ENCODE measurements at regions not wholly inside any gene's neighbourhood (a gene's known extent, or its start where the extent isn't known, plus 50 kb on each side); places are given as distances from the start of the nearest gene placed in this dataset.

DNA sequence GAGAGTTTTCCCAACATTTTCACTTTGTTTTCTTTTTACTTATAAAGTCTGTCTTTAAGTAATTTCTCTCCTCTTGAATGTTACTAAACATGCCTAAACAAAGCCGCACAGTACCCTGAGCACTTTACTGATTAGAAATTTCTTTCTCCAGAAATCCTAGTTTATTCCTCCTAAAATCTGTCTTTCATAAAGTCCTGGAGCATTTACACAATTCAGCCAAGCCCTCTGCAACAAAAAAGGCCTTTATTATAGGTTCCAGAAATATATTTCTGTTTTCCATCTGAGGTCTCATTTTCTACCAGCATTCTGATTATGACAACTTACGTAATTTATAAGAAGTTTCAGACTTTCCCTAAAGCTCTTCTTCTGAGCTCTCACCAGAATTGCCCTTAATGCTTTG is 549.5 kb upstream of the OLFM3 start:
- TF ChIP-seq, protein P1, sequence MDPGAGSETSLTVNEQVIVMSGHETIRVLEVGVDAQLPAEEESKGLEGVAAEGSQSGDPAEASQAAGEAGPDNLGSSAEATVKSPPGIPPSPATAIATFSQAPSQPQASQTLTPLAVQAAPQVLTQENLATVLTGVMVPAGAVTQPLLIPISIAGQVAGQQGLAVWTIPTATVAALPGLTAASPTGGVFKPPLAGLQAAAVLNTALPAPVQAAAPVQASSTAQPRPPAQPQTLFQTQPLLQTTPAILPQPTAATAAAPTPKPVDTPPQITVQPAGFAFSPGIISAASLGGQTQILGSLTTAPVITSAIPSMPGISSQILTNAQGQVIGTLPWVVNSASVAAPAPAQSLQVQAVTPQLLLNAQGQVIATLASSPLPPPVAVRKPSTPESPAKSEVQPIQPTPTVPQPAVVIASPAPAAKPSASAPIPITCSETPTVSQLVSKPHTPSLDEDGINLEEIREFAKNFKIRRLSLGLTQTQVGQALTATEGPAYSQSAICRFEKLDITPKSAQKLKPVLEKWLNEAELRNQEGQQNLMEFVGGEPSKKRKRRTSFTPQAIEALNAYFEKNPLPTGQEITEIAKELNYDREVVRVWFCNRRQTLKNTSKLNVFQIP (CRISPR knock-in tag; IDR thresholded peaks at IDR 0.05; ENCODE audit: borderline replicate concordance, low read depth), result no peak
- no peak for TF ChIP-seq SNAI2 (CRISPR knock-in tag; IDR thresholded peaks at IDR 0.05)
- no peak for TF ChIP-seq ZNF8 (CRISPR knock-in tag; IDR thresholded peaks at IDR 0.05)
- TF ChIP-seq BACH2 (CRISPR knock-in tag; IDR thresholded peaks at IDR 0.05; ENCODE audit: borderline replicate concordance), result no peak
- TF ChIP-seq, protein P2, sequence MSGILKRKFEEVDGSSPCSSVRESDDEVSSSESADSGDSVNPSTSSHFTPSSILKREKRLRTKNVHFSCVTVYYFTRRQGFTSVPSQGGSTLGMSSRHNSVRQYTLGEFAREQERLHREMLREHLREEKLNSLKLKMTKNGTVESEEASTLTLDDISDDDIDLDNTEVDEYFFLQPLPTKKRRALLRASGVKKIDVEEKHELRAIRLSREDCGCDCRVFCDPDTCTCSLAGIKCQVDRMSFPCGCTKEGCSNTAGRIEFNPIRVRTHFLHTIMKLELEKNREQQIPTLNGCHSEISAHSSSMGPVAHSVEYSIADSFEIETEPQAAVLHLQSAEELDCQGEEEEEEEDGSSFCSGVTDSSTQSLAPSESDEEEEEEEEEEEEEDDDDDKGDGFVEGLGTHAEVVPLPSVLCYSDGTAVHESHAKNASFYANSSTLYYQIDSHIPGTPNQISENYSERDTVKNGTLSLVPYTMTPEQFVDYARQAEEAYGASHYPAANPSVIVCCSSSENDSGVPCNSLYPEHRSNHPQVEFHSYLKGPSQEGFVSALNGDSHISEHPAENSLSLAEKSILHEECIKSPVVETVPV (CRISPR knock-in tag; IDR thresholded peaks at IDR 0.05), result no peak

Measured in SK-N-SH treated with all-trans-retinoic acid at 6 μM for 48 hours (cell line).